ENCODE measurements at regions not wholly inside any gene's neighbourhood (a gene's known extent, or its start where the extent isn't known, plus 50 kb on each side); places are given as distances from the start of the nearest gene placed in this dataset.

DNA sequence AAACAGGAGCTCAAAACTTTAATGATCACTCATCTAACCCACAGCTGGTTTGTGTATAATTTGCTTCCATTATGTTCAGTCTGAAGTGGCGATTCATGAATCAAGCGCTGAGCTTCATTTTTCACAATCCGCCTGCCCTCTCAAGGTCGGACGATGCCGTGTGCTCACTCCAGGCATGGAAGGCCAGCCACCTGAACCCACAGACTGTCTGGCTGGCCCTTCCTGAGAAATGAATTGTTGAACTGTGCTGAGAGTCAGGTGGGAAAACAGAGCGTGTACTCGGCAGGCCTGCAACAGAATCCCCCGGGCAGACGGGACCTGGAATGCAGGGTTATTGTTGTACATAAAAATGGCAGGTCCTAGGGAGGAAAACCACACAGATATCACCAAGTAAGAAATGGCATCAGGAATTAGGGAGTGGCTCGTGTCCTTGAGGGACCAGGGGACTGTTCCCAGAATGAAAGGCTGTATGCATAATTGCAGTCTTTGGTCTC, 375.7 kb downstream of the IRX2 start:
- Histone ChIP-seq H3K79me2 (ENCODE audit: control insufficient read depth in 1 of 2, insufficient read depth in 2 of 2, low read length in 2 of 2) (no peaks in the 10 kb centered on the region), H3K4me2 (ENCODE audit: insufficient read depth in 1 of 2, low read depth in 2 of 2, low read length in 2 of 2) (no peak overlapping the region), H4K8ac (ENCODE audit: extremely low read depth, insufficient read depth, low read length) (no peak overlapping the region), H2BK5ac (ENCODE audit: low read depth, low read length) (no peak overlapping the region), H3K9ac (replicated peaks in 1 of 4; ENCODE audit: extremely low read depth in 1 of 4, low read depth in 3 of 4, low read length in 3 of 4) (no peak overlapping the region), H3K36me3 (ENCODE audit: control insufficient read depth in 2 of 4, insufficient read depth in 4 of 4, low read length in 3 of 4) (no peaks in the 10 kb centered on the region), H3K23ac (ENCODE audit: insufficient read length) (no peak overlapping the region), H3K4ac (replicated peaks; ENCODE audit: insufficient read length, low read depth, low read length) (no peak overlapping the region), H4K20me1 (replicated peaks in 1 of 2; ENCODE audit: control insufficient read depth in 1 of 2, insufficient read depth in 2 of 2, low read length in 2 of 2) (peaks cover 0 to 1% of the 10 kb centered on the region in 2 experiments), H4K5ac (ENCODE audit: insufficient read length, low read depth, low read length) (no peak overlapping the region), H2AK5ac (ENCODE audit: low read depth, low read length) (no peak overlapping the region), H3K27ac (ENCODE audit: low read depth, low read length) (no peak overlapping the region), H3K14ac (ENCODE audit: insufficient read length) (no peak overlapping the region), H2AFZ (ENCODE audit: low read length) (no peak overlapping the region), H3K23me2 (ENCODE audit: low read depth, low read length) (no peaks in the 10 kb centered on the region), H3K27me3 (replicated peaks in 1 of 4; ENCODE audit: control insufficient read depth in 3 of 4, extremely low read depth in 1 of 4, insufficient read depth in 3 of 4, low read length in 3 of 4) (no peaks in the 10 kb centered on the region; a peak in 2 of 7 replicates), H3K56ac (replicated peaks; ENCODE audit: insufficient read length, low read depth, low read length) (no peak overlapping the region), H2BK15ac (ENCODE audit: low read length) (no peak overlapping the region), H2BK12ac (ENCODE audit: low read depth, low read length) (no peak overlapping the region), H3K9me3 (ENCODE audit: insufficient read depth in 2 of 2, low read depth in 1 of 2, low read length in 1 of 2) (no peaks in the 10 kb centered on the region), H2BK20ac (ENCODE audit: low read length) (no peak overlapping the region), H3K4me1 (replicated peaks in 1 of 4; ENCODE audit: control insufficient read depth in 3 of 4, insufficient read depth in 4 of 4, low read length in 3 of 4) (peaks cover 0 to 2% (median 0%) of the 10 kb centered on the region in 4 experiments; a peak in 1 of 7 replicates), H4K91ac (replicated peaks; ENCODE audit: insufficient read length, low read length) (no peak overlapping the region), H2BK120ac (replicated peaks; ENCODE audit: low read depth, low read length) (no peak overlapping the region), H3K79me1 (ENCODE audit: low read depth, low read length) (no peaks in the 10 kb centered on the region), H3K18ac (ENCODE audit: extremely low read depth, low read length) (no peak overlapping the region), H3K4me3 (ENCODE audit: extremely low read depth in 1 of 4, insufficient read depth in 2 of 4, low read depth in 3 of 4, low read length in 4 of 4) (no peak overlapping the region)
- WGBS, 2 experiments (ENCODE audit: extremely low coverage in 1 of 2, insufficient coverage in 1 of 2, insufficient read length in 1 of 2, insufficient replicate concordance in 2 of 2, low coverage in 1 of 2, low lambda C conversion rate in 2 of 2, missing lambda C conversion rate in 1 of 2): 96% methylated on average over 11 of the region's 11 CpGs; no CpG with 5 or more reads in 1 of the 2 experiments
- no peak for FAIRE-seq
- CTCF ChIA-PET (ENCODE audit: partially characterized antibody): interaction anchor here (0.6 to 1.0 kb wide), 2 partner anchors 31 to 1566 kb away, joined by 3 read pairs; no protein-coding TSS in a partner anchor
- no peak for DNase-seq (ENCODE audit: low read depth in 1 of 2, low spot score in 2 of 2)
- POLR2A ChIA-PET (ENCODE audit: partially characterized antibody): no interaction called here
- TF ChIP-seq EZH2 (IDR thresholded peaks at IDR 0.05; ENCODE audit: low read depth, low read length, severe bottlenecking): no peak
- TF ChIP-seq NANOG (IDR thresholded peaks at IDR 0.05; ENCODE audit: insufficient read depth, low read depth, low read length, poor library complexity, severe bottlenecking): no peak
- TF ChIP-seq FOSL1 (IDR thresholded peaks at IDR 0.05; ENCODE audit: insufficient read depth, low read depth, low read length): no peak
- no peak for TF ChIP-seq GABPA (IDR thresholded peaks at IDR 0.05; ENCODE audit: borderline replicate concordance, insufficient read depth, low read length)
- no peak for TF ChIP-seq ASH2L (IDR thresholded peaks at IDR 0.05; ENCODE audit: low read length)
- TF ChIP-seq SIRT6 (IDR thresholded peaks at IDR 0.05; ENCODE audit: low read length): no peak
- TF ChIP-seq HDAC2 (IDR thresholded peaks at IDR 0.05; ENCODE audit: borderline replicate concordance in 1 of 2, low read depth in 2 of 2, low read length in 2 of 2): no peak
- no peak for TF ChIP-seq RAD21 (IDR thresholded peaks at IDR 0.05 in 1 of 2, conservative IDR thresholded peaks at IDR 0.05 in 1 of 2; ENCODE audit: low read depth in 2 of 2, low read length in 2 of 2)
- no peak for TF ChIP-seq CEBPB (IDR thresholded peaks at IDR 0.05; ENCODE audit: low read depth, low read length)
- TF ChIP-seq BCL11A (IDR thresholded peaks at IDR 0.05; ENCODE audit: low read depth in 2 of 2, low read length in 2 of 2): no peak
- TF ChIP-seq TEAD4 (IDR thresholded peaks at IDR 0.05; ENCODE audit: low read depth, low read length): no peak
- TF ChIP-seq TCF12 (IDR thresholded peaks at IDR 0.05; ENCODE audit: low read depth, low read length): no peak
- TF ChIP-seq, protein P1, sequence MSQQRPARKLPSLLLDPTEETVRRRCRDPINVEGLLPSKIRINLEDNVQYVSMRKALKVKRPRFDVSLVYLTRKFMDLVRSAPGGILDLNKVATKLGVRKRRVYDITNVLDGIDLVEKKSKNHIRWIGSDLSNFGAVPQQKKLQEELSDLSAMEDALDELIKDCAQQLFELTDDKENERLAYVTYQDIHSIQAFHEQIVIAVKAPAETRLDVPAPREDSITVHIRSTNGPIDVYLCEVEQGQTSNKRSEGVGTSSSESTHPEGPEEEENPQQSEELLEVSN (IDR thresholded peaks at IDR 0.05): no peak

All from H1 (cell line).